Neuron (in vitro differentiated cells): ENCODE measurements at regions not wholly inside any gene's neighbourhood (a gene's known extent, or its start where the extent isn't known, plus 50 kb on each side); places are given as distances from the start of the nearest gene placed in this dataset.

Source experiments
- H2AFZ ChIP-seq: one replicate; pipeline ENCODE4 v1.6.1; 2013; ENCODE audit warnings: low read depth, mild to moderate bottlenecking, inconsistent platforms, low read length, moderate library complexity
- H3K27me3 ChIP-seq: one replicate; pipeline ENCODE4 v1.6.1; 2013; ENCODE audit warnings: low read length; ENCODE audit not compliant: insufficient read depth
- H3K36me3 ChIP-seq: one replicate; pipeline ENCODE4 v1.6.1; 2013; ENCODE audit warnings: low read length; ENCODE audit not compliant: insufficient read depth
- H3K4me1 ChIP-seq: one replicate; pipeline ENCODE4 v1.6.1; 2013; ENCODE audit warnings: low read length; ENCODE audit not compliant: insufficient read depth
- H3K4me3 ChIP-seq: 2 replicates; pipeline ENCODE4 v1.5.1; 2013; ENCODE audit warnings: mild to moderate bottlenecking, low read length, moderate library complexity
- H3K9me3 ChIP-seq: one replicate; pipeline ENCODE4 v1.6.1; 2013; ENCODE audit warnings: low read length

GRCh38 chr7:131620673-131621609 lies 64.5 kb upstream of the PODXL start:
- no peaks in the 10 kb centered on the region for H3K36me3 ChIP-seq
- no peak overlapping the region for H2AFZ ChIP-seq
- H3K4me1 ChIP-seq, result peaks cover 12% of the 10 kb centered on the region
- no peaks in the 10 kb centered on the region for H3K9me3 ChIP-seq
- H3K27me3 ChIP-seq, result no peaks in the 10 kb centered on the region
- H3K4me3 ChIP-seq, result no peak overlapping the region

GRCh38 chr7:131619336-131620305 lies 63.2 kb upstream of the PODXL start:
- Histone ChIP-seq H3K27me3 (no peaks in the 10 kb centered on the region), H3K4me1 (peaks cover 5% of the 10 kb centered on the region), H3K9me3 (no peaks in the 10 kb centered on the region), H3K4me3 (no peak overlapping the region), H3K36me3 (no peaks in the 10 kb centered on the region), H2AFZ (no peak overlapping the region)

GRCh38 chr7:131618391-131618790 lies 62.0 kb upstream of the PODXL start:
- Histone ChIP-seq H2AFZ (no peak overlapping the region), H3K4me3 (no peak overlapping the region), H3K4me1 (peaks cover 5% of the 10 kb centered on the region), H3K27me3 (no peaks in the 10 kb centered on the region), H3K9me3 (no peaks in the 10 kb centered on the region), H3K36me3 (no peaks in the 10 kb centered on the region)

- Histone ChIP-seq H3K36me3 (no peaks in the 10 kb centered on the region), H3K27me3 (no peaks in the 10 kb centered on the region), H3K4me3 (no peak overlapping the region), H3K4me1 (peaks cover 5% of the 10 kb centered on the region), H3K9me3 (no peaks in the 10 kb centered on the region), H2AFZ (no peak overlapping the region)
Observed at GRCh38 chr7:131616487-131617200, 60.2 kb upstream of the PODXL start.

GRCh38 chr7:131613909-131614308 lies 57.5 kb upstream of the PODXL start:
- H2AFZ ChIP-seq, result no peak overlapping the region
- no peaks in the 10 kb centered on the region for H3K27me3 ChIP-seq
- no peak overlapping the region for H3K4me3 ChIP-seq
- H3K9me3 ChIP-seq, result no peaks in the 10 kb centered on the region
- no peaks in the 10 kb centered on the region for H3K4me1 ChIP-seq
- no peaks in the 10 kb centered on the region for H3K36me3 ChIP-seq

GRCh38 chr7:131610007-131610406 lies 53.6 kb upstream of the PODXL start:
- Histone ChIP-seq H3K27me3 (no peaks in the 10 kb centered on the region), H3K4me1 (peaks cover 33% of the 10 kb centered on the region), H2AFZ (no peak overlapping the region), H3K36me3 (no peaks in the 10 kb centered on the region), H3K9me3 (no peaks in the 10 kb centered on the region), H3K4me3 (no peak overlapping the region)

GRCh38 chr7:131608116-131608500 lies 51.7 kb upstream of the PODXL start:
- Histone ChIP-seq H3K9me3 (no peaks in the 10 kb centered on the region), H3K4me3 (no peak overlapping the region), H3K36me3 (no peaks in the 10 kb centered on the region), H3K4me1 (peaks cover 50% of the 10 kb centered on the region), H3K27me3 (no peaks in the 10 kb centered on the region), H2AFZ (no peak overlapping the region)

GRCh38 chr7:131607291-131608115 lies 51.1 kb upstream of the PODXL start:
- no peaks in the 10 kb centered on the region for H3K9me3 ChIP-seq
- H3K4me3 ChIP-seq, result no peak overlapping the region
- no peaks in the 10 kb centered on the region for H3K36me3 ChIP-seq
- peaks cover 57% of the 10 kb centered on the region for H3K4me1 ChIP-seq
- no peak overlapping the region for H2AFZ ChIP-seq
- no peaks in the 10 kb centered on the region for H3K27me3 ChIP-seq

GRCh38 chr7:131606346-131607290 lies 50.2 kb upstream of the PODXL start:
- peaks cover 65% of the 10 kb centered on the region for H3K4me1 ChIP-seq

More at GRCh38 chr7:131606346-131607290, 50.2 kb upstream of the PODXL start:
- Histone ChIP-seq H3K27me3 (no peaks in the 10 kb centered on the region), H2AFZ (no peak overlapping the region), H3K4me3 (no peak overlapping the region), H3K9me3 (no peaks in the 10 kb centered on the region), H3K36me3 (no peaks in the 10 kb centered on the region)
